GM12878 (cell line): ENCODE measurements at regions not wholly inside any gene's neighbourhood (a gene's known extent, or its start where the extent isn't known, plus 50 kb on each side); places are given as distances from the start of the nearest gene placed in this dataset.

Source experiments
- CEBPB ChIP-seq, 2 experiments: fragments of 150-350 bp in 1 of 2; IDR thresholded peaks; 2 replicates each; pipeline ENCODE4 v1.6.1; 2012 to 2014; ENCODE audit warnings: low read depth in 2 of 2, low read length in 2 of 2, borderline replicate concordance in 1 of 2, inconsistent platforms in 1 of 2
- MEF2B ChIP-seq: fragments of 450-650 bp; IDR thresholded peaks from 2 replicates; pipeline ENCODE4 v1.6.1; 2018; ENCODE audit warnings: mild to moderate bottlenecking, moderate library complexity; ENCODE audit not compliant: partially characterized antibody, poor library complexity, severe bottlenecking
- PAX5 ChIP-seq: IDR thresholded peaks from 2 replicates; pipeline ENCODE4 v1.6.1; 2011; ENCODE audit warnings: low read depth, low read length, borderline replicate concordance
- PAX8 ChIP-seq: fragments of 450-650 bp; IDR thresholded peaks from 2 replicates; pipeline ENCODE4 v1.6.1; 2017; ENCODE audit warnings: mild to moderate bottlenecking, moderate library complexity
- PKNOX1 ChIP-seq: fragments of 450-650 bp; IDR thresholded peaks from 2 replicates; pipeline ENCODE4 v1.6.1; 2016; ENCODE audit warnings: mild to moderate bottlenecking
- ZBTB4 ChIP-seq: fragments of 450-650 bp; formaldehyde crosslinking; IDR thresholded peaks from 2 replicates; pipeline ENCODE4 v1.4.0; 2022; ENCODE audit warnings: mild to moderate bottlenecking, moderate library complexity
- ZNF592 ChIP-seq: fragments of 450-650 bp; IDR thresholded peaks from 2 replicates; pipeline ENCODE4 v1.6.1; 2017; ENCODE audit warnings: mild to moderate bottlenecking, moderate library complexity

GRCh38 chr6:23754197-23754596 lies 371.8 kb upstream of the NRSN1 start (continued):
- TF ChIP-seq ZNF592 (no peak), PAX8 (no peak), ZBTB4 (CRISPR knock-in tag) (no peak), PAX5 (no peak), PKNOX1 (no peak), CEBPB (IDR thresholded peaks at IDR 0.05; ENCODE audit: borderline replicate concordance in 1 of 2, low read depth in 2 of 2, low read length in 2 of 2) (no peak), MEF2B (no peak)
